Endodermal cell (in vitro differentiated cells): ENCODE measurements at regions not wholly inside any gene's neighbourhood (a gene's known extent, or its start where the extent isn't known, plus 50 kb on each side); places are given as distances from the start of the nearest gene placed in this dataset.

Source experiments
- DNase-seq: peaks from one replicate; pipeline ENCODE4 v3.0.0-alpha.2; 2017
- H3K27ac ChIP-seq: 2 replicates; pipeline ENCODE4 v1.5.1; 2013; ENCODE audit warnings: mild to moderate bottlenecking, low read depth, low read length, moderate library complexity
- H3K27me3 ChIP-seq: 2 replicates; pipeline ENCODE4 v1.6.1; 2013; ENCODE audit warnings: mild to moderate bottlenecking, low read length, moderate library complexity; ENCODE audit not compliant: insufficient read depth, control insufficient read depth, poor library complexity, severe bottlenecking
- H3K36me3 ChIP-seq: 2 replicates; pipeline ENCODE4 v1.7.0; 2013; ENCODE audit warnings: mild to moderate bottlenecking, low read length, moderate library complexity; ENCODE audit not compliant: control insufficient read depth, insufficient read depth
- H3K4me1 ChIP-seq: one replicate; pipeline ENCODE4 v1.7.0; 2013; ENCODE audit warnings: low read length; ENCODE audit not compliant: control insufficient read depth, insufficient read depth
- H3K4me3 ChIP-seq: 2 replicates; pipeline ENCODE4 v1.5.1; 2013; ENCODE audit warnings: mild to moderate bottlenecking, low read length, moderate library complexity
- H3K9ac ChIP-seq: 2 replicates; pipeline ENCODE4 v1.6.1; 2013; ENCODE audit warnings: mild to moderate bottlenecking, low read length, moderate library complexity; ENCODE audit not compliant: poor library complexity, severe bottlenecking; ENCODE audit errors: extremely low read depth
- H3K9me3 ChIP-seq: 2 replicates; pipeline ENCODE4 v1.6.1; 2013; ENCODE audit warnings: mild to moderate bottlenecking, low read length, moderate library complexity; ENCODE audit not compliant: control insufficient read depth
- H3K27ac Mint-ChIP-seq: 2 replicates; pipeline ENCODE4 v1.8.0; 2020; ENCODE audit warnings: mixed read lengths
- H3K27me3 Mint-ChIP-seq: 2 replicates; pipeline ENCODE4 v1.8.0; 2021; ENCODE audit warnings: mild to moderate bottlenecking, mixed read lengths; ENCODE audit not compliant: insufficient read depth
- H3K36me3 Mint-ChIP-seq: 2 replicates; pipeline ENCODE4 v1.8.0; 2020; ENCODE audit warnings: low read depth, mixed read lengths
- H3K4me1 Mint-ChIP-seq: 2 replicates; pipeline ENCODE4 v1.8.0; 2020; ENCODE audit warnings: mixed read lengths
- H3K4me3 Mint-ChIP-seq: 2 replicates; pipeline ENCODE4 v1.8.0; 2020; ENCODE audit warnings: mild to moderate bottlenecking, moderate library complexity, mixed read lengths
- H3K9me3 Mint-ChIP-seq: 2 replicates; pipeline ENCODE4 v1.8.0; 2020; ENCODE audit warnings: mild to moderate bottlenecking, mixed read lengths
- CTCF ChIP-seq: fragments of 200-600 bp; sonication (generic); conservative IDR thresholded peaks from 2 replicates; pipeline ENCODE4 v1.5.0; 2021; ENCODE audit warnings: antibody characterized with exemption, mild to moderate bottlenecking
- WGBS, 2 experiments: methylation state at CpG; one replicate each; pipeline versions ENCODE4 v1.1.5 to v1.1.7; 2013; ENCODE audit warnings: missing lambda C conversion rate in 2 of 2, mixed read lengths in 1 of 2; ENCODE audit not compliant: insufficient coverage in 1 of 2, insufficient read length in 1 of 2; 5-methylcytosine and 5-hydroxymethylcytosine counted together

DNA sequence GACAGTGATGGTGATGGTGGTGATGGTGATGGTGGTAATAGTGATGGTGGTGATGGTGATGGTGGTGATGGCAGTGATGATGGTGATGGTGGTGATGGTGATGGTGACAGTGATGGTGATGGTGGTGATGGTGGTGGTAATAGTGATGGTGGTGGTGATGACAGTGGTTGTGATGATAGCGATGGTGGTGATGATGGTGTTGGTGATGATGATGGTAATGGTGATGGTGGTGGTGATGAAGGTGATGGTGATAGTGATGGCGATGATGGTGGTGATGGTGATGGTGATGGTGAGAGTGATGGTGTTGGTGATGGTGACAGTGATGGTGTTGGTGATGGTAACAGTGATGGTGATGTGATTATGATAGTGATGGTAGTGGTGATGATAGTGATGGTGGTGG, 94.3 kb downstream of the ASB1 start:
- no peak overlapping the region for H3K4me3 Mint-ChIP-seq
- no peak for TF ChIP-seq CTCF

DNA sequence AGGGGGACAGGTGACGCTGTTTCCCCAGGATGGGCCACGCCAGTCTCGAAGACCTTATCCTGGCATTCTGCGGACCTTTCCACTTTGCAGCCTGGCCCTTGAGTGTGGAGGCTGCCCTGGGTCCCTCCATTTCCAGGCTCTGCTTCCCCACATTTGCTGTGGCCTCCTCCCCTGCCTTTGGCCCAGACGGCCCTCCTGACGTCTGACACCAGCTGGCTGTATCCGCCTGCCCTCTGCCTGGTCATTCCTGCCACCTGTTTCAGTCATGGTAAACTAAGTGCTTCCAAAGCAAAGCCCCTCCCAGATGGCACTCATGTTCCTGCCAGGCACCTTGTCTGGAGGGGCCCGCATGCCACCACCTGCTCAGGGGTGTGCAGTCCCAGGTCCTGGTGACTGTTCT, 95.1 kb downstream of the ASB1 start:
- Mint-ChIP-seq H3K27me3 (no peaks in the 10 kb centered on the region), H3K9me3 (peaks cover 8% of the 10 kb centered on the region), H3K36me3 (no peaks in the 10 kb centered on the region), H3K27ac (no peak overlapping the region), H3K4me3 (no peak overlapping the region), H3K4me1 (no peaks in the 10 kb centered on the region)
- TF ChIP-seq CTCF: no peak
- Histone ChIP-seq H3K4me3 (no peak overlapping the region), H3K36me3 (no peaks in the 10 kb centered on the region), H3K9me3 (no peaks in the 10 kb centered on the region), H3K27me3 (no peaks in the 10 kb centered on the region), H3K4me1 (no peaks in the 10 kb centered on the region), H3K9ac (no peak overlapping the region), H3K27ac (no peak overlapping the region)
- DNase-seq: no peak
- 91 to 96% methylated on average over 5 to 8 of the region's 8 CpGs for WGBS, 2 experiments

More for the DNA sequence above, 94.3 kb downstream of the ASB1 start:
- Histone ChIP-seq H3K36me3 (no peaks in the 10 kb centered on the region), H3K4me3 (no peak overlapping the region), H3K4me1 (no peaks in the 10 kb centered on the region), H3K27ac (no peak overlapping the region), H3K9me3 (no peaks in the 10 kb centered on the region), H3K9ac (no peak overlapping the region), H3K27me3 (no peaks in the 10 kb centered on the region)
- Mint-ChIP-seq H3K4me1 (no peaks in the 10 kb centered on the region), H3K27me3 (no peaks in the 10 kb centered on the region), H3K27ac (no peak overlapping the region), H3K36me3 (no peaks in the 10 kb centered on the region), H3K9me3 (peaks cover 16% of the 10 kb centered on the region)
- no peak for DNase-seq
- 90 to 100% methylated on average over 1 to 2 of the region's 2 CpGs for WGBS, 2 experiments

GRCh38 chr2:238523158-238524110, 96.7 kb downstream of the ASB1 start:
- H3K9ac ChIP-seq: no peak overlapping the region
- Mint-ChIP-seq H3K36me3 (no peaks in the 10 kb centered on the region), H3K27me3 (no peaks in the 10 kb centered on the region), H3K4me1 (no peaks in the 10 kb centered on the region), H3K27ac (no peak overlapping the region), H3K4me3 (no peak overlapping the region), H3K9me3 (no peaks in the 10 kb centered on the region)
- 81 to 86% methylated on average over 33 to 40 of the region's 40 CpGs for WGBS, 2 experiments
- no peaks in the 10 kb centered on the region for H3K4me1 ChIP-seq
- DNase-seq: peak; percentile 88
- H3K4me3 ChIP-seq: no peak overlapping the region
- H3K9me3 ChIP-seq: no peaks in the 10 kb centered on the region
- H3K27me3 ChIP-seq: no peaks in the 10 kb centered on the region
- peak; percentile 72 for TF ChIP-seq CTCF
- H3K27ac ChIP-seq: peak overlapping the region; percentile 68
- H3K36me3 ChIP-seq: no peaks in the 10 kb centered on the region
